ENCODE measurements at regions not wholly inside any gene's neighbourhood (a gene's known extent, or its start where the extent isn't known, plus 50 kb on each side); places are given as distances from the start of the nearest gene placed in this dataset.

GRCh38 chr4:130356873-130357272 lies 1260.9 kb downstream of the C4orf33 start:
- TF ChIP-seq MEIS1 (CRISPR knock-in tag; IDR thresholded peaks at IDR 0.05; ENCODE audit: borderline replicate concordance) = no peak
- TF ChIP-seq CTCF (tag by site-specific recombination; IDR thresholded peaks at IDR 0.05) = no peak

Measured in HEK293 (cell line).